K562 (cell line): ENCODE measurements at regions not wholly inside any gene's neighbourhood (a gene's known extent, or its start where the extent isn't known, plus 50 kb on each side); places are given as distances from the start of the nearest gene placed in this dataset.
A peak's percentile ranks its signal among the peaks of the same experiment; 100 is the strongest.

Source experiments
- ATAC-seq: fragments of 200-7000 bp; cut with Tn5 transposase; 3 replicates; pipeline ENCODE4 v1.9.1; 2020; ENCODE audit warnings: moderate library complexity
- BruUV-seq: library from RNA; stranded (reverse); fragments of 400-500 nt; replicated peaks from 2 replicates; lab custom pipeline; 2021; lab: Mats Ljungman, UMichigan
- CTCF ChIA-PET: fragments of 300-600 bp; formaldehyde crosslinking; extraction: SDS; loops from one replicate; lab custom pipeline; 2021; ENCODE audit warnings: low intra/inter-chr PET ratio; lab: Yijun Ruan, JAX
- POLR2A ChIA-PET: fragments of 300-600, 350-650 bp; sonication (Branson Sonifier 250); formaldehyde crosslinking; extraction: SDS; loops from one replicate; lab custom pipeline; 2021; ENCODE audit warnings: antibody characterized with exemption, inconsistent platforms; lab: Yijun Ruan, JAX
- DNase-seq, 4 experiments: peaks; one replicate each; pipeline versions ENCODE4 v3.0.0 to v3.0.0-alpha.2; 2011 to 2018; ENCODE audit warnings: low spot score in 3 of 4, mixed read lengths in 3 of 4; ENCODE audit errors: extremely low read depth in 1 of 4
- FAIRE-seq: peaks from 2 replicates; lab custom pipeline; 2011; peaks lifted over from hg19 to GRCh38; lab: Jason Lieb, UNC
- H2AFZ ChIP-seq: 2 replicates; pipeline ENCODE4 v1.6.0; 2011; ENCODE audit warnings: low read depth, low read length, control low read depth, inconsistent platforms
- H3K27ac ChIP-seq: fragments of 200-600 bp; 3 replicates; pipeline ENCODE4 v1.8.0; 2011; ENCODE audit warnings: low read depth, mild to moderate bottlenecking, control low read depth, inconsistent platforms, low read length, moderate library complexity, mixed read lengths; ENCODE audit errors: extremely low read depth
- H3K27me3 ChIP-seq, 2 experiments: fragments of 300-600 bp in 1 of 2; 2 replicates in 1 of 2; 3 replicates in 1 of 2; pipeline versions ENCODE4 v1.6.0 to v1.8.0; 2011; ENCODE audit warnings: inconsistent platforms in 2 of 2, low read length in 2 of 2, mild to moderate bottlenecking in 1 of 2, mixed read lengths in 1 of 2, moderate library complexity in 1 of 2; ENCODE audit not compliant: control insufficient read depth in 2 of 2, insufficient read depth in 2 of 2
- H3K36me3 ChIP-seq: fragments of 300-600 bp; 3 replicates; pipeline ENCODE4 v1.8.0; 2011; ENCODE audit warnings: mild to moderate bottlenecking, low read length, inconsistent platforms; ENCODE audit not compliant: control insufficient read depth, insufficient read depth
- H3K4me1 ChIP-seq, 2 experiments: fragments of 200-600 bp in 1 of 2; replicated peaks in 1 of 2; 2 replicates in 1 of 2; 3 replicates in 1 of 2; pipeline versions ENCODE4 v1.5.1 to v1.8.0; 2011; ENCODE audit warnings: inconsistent platforms in 2 of 2, low read length in 2 of 2, mild to moderate bottlenecking in 1 of 2, mixed read lengths in 1 of 2, moderate library complexity in 1 of 2; ENCODE audit not compliant: control insufficient read depth in 2 of 2, insufficient read depth in 2 of 2
- H3K4me2 ChIP-seq: 2 replicates; pipeline ENCODE4 v1.6.1; 2011; ENCODE audit warnings: low read length, control low read depth, inconsistent platforms, mixed read lengths; ENCODE audit not compliant: insufficient read depth
- H3K4me3 ChIP-seq: fragments of 200-600 bp; sonication (generic), shearing (Covaris generic); 2 replicates; pipeline ENCODE4 v1.5.1; 2016; ENCODE audit warnings: control low read depth, inconsistent platforms
- H3K79me2 ChIP-seq: fragments of 200-600 bp; 3 replicates; pipeline ENCODE4 v1.8.0; 2011; ENCODE audit warnings: low read length, inconsistent platforms; ENCODE audit not compliant: control insufficient read depth, insufficient read depth
- H3K9ac ChIP-seq, 2 experiments: 2 replicates each; pipeline versions ENCODE4 v1.6.0 to v1.6.1; 2011; ENCODE audit warnings: low read depth in 2 of 2, low read length in 2 of 2, control low read depth in 1 of 2, inconsistent platforms in 1 of 2, mild to moderate bottlenecking in 1 of 2, mixed read lengths in 1 of 2; ENCODE audit not compliant: insufficient read depth in 1 of 2
- H3K9me1 ChIP-seq: one replicate; pipeline ENCODE4 v1.6.0; 2011; ENCODE audit warnings: inconsistent platforms, mild to moderate bottlenecking, low read length, moderate library complexity; ENCODE audit not compliant: control insufficient read depth, insufficient read depth
- H3K9me3 ChIP-seq: replicated peaks from 2 replicates; pipeline ENCODE4 v1.5.1; 2011; ENCODE audit warnings: low read depth, low read length, inconsistent platforms; ENCODE audit not compliant: control insufficient read depth, insufficient read depth
- H4K20me1 ChIP-seq: replicated peaks from 2 replicates; pipeline ENCODE4 v1.6.1; 2011; ENCODE audit warnings: low read length, inconsistent platforms, mixed read lengths; ENCODE audit not compliant: control insufficient read depth, insufficient read depth
- AFF4 ChIP-seq: sonication (generic); formaldehyde crosslinking; IDR thresholded peaks from 2 replicates; pipeline ENCODE4 v1.8.0; 2023; ENCODE audit warnings: mild to moderate bottlenecking, missing genetic modification reagents
- CEBPB ChIP-seq: fragments of 450-650 bp; IDR thresholded peaks from 2 replicates; pipeline ENCODE4 v1.6.1; 2016; ENCODE audit warnings: missing genetic modification characterization, missing compliant biosample characterization
- POLR2B ChIP-seq: fragments of 450-650 bp; IDR thresholded peaks from 2 replicates; pipeline ENCODE4 v1.6.1; 2018; ENCODE audit warnings: low read depth; ENCODE audit not compliant: partially characterized antibody
- in situ Hi-C: fragments of 300-500 bp; cut with MboI; formaldehyde crosslinking; loops from 4 replicates; pipeline ENCODE4 v1.15.0; 2018; ENCODE audit warnings: inconsistent platforms, mixed read lengths
- intact Hi-C: fragments of 100-400 bp; cut with micrococcal nuclease; formaldehyde crosslinking; loops from 2 replicates; pipeline ENCODE4 v1.14.2; 2022

GRCh38 chr12:88419794-88420193 is 160.5 kb downstream of the KITLG start (continued):
- TF ChIP-seq AFF4: no peak

GRCh38 chr12:88420457-88420856 is 159.8 kb downstream of the KITLG start:
- no peaks in the 10 kb centered on the region for H3K9me1 ChIP-seq
- no peaks in the 10 kb centered on the region for H4K20me1 ChIP-seq
- no peaks in the 10 kb centered on the region for H3K4me1 ChIP-seq
- no peak overlapping the region for H3K4me2 ChIP-seq
- no peak overlapping the region for H3K9ac ChIP-seq
- no peak for TF ChIP-seq POLR2B
- 0 out of 2 replicates have a peak, but pooled peaks have one; percentile 11 for TF ChIP-seq CEBPB (tag)
- FAIRE-seq (no peak), ATAC-seq (no peak), DNase-seq (no peak)
- ChIA-PET CTCF (no interaction called here), POLR2A (no interaction called here)
- no peaks in the 10 kb centered on the region for H3K9me3 ChIP-seq
- no peak overlapping the region for H3K27ac ChIP-seq
- H2AFZ ChIP-seq: no peak overlapping the region
- no peak overlapping the region for H3K4me3 ChIP-seq
- BruUV-seq: no TSS peak
- H3K36me3 ChIP-seq: no peaks in the 10 kb centered on the region
- intact Hi-C loops (no loop called here), in situ Hi-C loops (no loop called here)
- no peaks in the 10 kb centered on the region for H3K27me3 ChIP-seq
- H3K79me2 ChIP-seq: no peaks in the 10 kb centered on the region
